GM21737 (cell line): ENCODE measurements at regions not wholly inside any gene's neighbourhood (a gene's known extent, or its start where the extent isn't known, plus 50 kb on each side); places are given as distances from the start of the nearest gene placed in this dataset.

Experiments used
- ATAC-seq: cut with Tn5 transposase; IDR thresholded peaks from one replicate; pipeline ENCODE4 v1.9.1; 2021; ENCODE audit warnings: mild to moderate bottlenecking, moderate library complexity; ENCODE audit not compliant: unreplicated experiment

GRCh38 chr4:67126570-67126969, 418.7 kb downstream of the CENPC start:
- no peak for ATAC-seq

GRCh38 chr4:67125636-67126514, 419.4 kb downstream of the CENPC start:
- ATAC-seq, result no peak

GRCh38 chr4:67124716-67125115, 420.6 kb downstream of the CENPC start:
- no peak for ATAC-seq

- ATAC-seq, result no peak
Observed at GRCh38 chr4:67122029-67122428, 423.3 kb downstream of the CENPC start.

DNA sequence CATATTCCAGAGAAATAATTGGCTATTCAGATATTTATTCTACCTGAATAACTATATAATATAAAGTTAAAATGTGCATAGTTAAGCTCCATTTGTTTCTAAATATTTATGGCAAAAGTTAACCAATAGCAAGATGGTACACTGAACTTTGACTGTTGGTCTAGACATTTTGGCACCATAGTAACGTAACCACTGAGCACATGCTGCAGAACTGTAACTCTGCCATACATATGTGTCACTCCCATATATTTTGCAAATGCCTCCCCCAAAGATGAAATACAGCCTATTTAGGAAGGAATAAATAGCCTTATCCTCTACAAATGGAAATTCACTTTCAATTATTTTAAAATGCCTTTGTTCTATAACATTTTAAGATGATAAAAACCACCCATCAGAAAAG, 424.9 kb downstream of the CENPC start:
- no peak for ATAC-seq

- no peak for ATAC-seq
Observed at GRCh38 chr4:67109276-67109675, 436.0 kb downstream of the CENPC start.

GRCh38 chr4:67106861-67107460, 438.3 kb downstream of the CENPC start:
- ATAC-seq, result no peak

- no peak for ATAC-seq
Observed at GRCh38 chr4:67104145-67104544, 441.2 kb downstream of the CENPC start.

DNA sequence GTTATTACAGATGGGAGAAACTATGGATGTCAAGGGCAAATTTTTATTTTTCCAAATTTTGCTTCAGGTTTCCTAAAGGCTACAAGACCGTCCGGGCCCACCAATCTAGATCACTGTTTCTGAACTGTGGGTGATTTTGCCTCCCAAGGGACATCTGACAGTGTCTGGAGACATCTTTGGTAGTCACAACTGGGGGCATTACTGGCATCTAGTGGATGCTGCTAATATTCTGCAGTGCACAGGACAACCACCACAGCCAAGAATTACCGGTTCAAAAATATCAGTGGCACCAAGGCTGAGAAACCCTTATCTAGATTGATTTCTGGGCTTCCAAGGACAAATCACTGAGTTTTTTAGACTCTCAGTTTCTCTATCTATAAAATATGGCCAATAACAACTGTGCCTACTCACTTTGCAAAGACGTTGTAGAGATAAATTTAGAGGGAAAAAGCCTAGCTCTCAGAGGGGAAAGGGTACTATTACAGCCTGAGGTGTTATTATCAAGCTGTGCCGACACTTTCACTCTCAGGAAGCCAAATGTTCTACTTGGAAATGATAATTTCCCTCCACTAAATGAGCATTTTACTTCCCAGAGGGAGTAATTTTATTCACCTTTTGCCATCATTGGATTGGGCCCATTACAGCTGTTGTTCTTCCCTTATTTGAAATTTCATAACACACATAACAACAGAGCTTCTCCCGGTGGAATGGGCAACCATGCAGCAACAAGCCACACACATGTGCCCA, 442.1 kb downstream of the CENPC start:
- no peak for ATAC-seq

DNA sequence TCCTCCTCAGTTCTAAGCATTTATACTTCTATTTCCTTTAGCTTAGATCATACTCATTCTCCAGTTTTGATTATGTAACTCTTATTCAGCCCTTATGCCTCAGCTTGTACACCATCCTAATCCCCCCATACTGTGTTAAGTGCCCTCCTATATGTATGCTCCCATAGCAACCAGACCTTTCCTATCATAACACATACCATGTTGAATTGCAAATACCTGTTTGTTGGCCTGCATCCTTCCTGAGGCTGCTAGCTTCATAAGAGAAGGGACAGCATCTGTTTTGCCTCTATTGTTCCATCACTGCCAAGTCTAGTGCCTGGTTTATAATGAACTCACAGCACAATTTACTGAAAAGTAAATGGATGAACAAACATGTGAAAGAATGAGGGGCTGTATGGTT, 443.7 kb downstream of the CENPC start:
- no peak for ATAC-seq

DNA sequence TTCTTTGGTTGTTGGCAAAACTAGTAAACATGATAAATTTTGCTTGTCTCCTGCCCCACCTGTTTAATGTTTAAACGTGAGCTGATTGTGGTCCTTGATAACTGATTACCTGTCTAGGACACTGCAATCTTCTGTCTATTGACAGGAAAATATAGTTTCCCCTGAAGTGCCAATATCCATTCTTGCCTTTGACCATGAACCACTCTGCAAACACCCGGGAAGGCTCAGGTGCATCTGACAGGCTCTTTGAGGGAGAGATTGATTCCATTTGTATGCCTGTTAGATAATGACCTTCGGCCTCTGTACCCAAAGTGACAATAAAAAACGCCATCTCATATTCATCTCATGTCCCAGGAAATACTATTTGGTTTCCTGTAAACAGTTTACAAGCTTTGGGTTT, 453.0 kb downstream of the CENPC start:
- no peak for ATAC-seq

GRCh38 chr4:67091673-67092072, 453.6 kb downstream of the CENPC start:
- ATAC-seq, result no peak

DNA sequence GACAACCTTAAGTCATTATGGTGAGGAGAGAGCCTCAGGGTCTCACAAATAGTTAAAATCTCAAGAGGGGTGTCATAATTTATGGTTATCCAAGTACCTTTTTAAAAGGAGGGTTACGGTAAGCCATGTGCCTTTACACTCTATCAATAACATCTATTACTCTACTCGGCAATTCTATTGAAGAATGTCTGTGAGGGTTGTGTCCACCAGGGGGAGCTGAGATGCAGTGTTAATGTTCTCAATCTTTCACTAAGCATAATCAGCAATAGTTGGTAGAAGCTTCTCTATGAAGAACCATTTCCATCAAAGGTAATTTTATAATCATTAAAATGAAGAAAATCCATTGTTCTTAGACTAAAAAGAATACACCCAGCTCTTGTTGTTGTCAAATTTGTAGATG, 457.4 kb downstream of the CENPC start:
- ATAC-seq, result peak; percentile 76

DNA sequence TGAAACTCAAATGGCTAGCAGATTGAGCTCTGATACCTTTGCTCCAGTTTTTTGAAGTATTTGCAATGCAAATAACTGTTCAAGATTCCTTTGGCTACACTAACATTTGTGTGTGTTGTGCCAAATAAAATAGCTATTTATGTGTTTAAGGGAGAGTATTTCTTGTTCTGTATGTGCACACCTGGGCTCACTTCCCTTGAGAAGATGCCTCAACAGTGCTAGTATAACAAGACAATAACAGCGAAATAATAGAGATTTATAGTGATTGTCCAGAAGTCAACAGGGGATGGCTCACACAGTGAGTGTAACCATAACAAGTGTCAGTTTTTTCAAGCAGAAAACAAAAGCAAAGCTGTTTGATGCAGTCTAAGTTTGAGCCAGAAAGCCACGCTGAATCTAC, 460.5 kb downstream of the CENPC start:
- no peak for ATAC-seq

- no peak for ATAC-seq
Observed at GRCh38 chr4:67083496-67083895, 461.8 kb downstream of the CENPC start.

DNA sequence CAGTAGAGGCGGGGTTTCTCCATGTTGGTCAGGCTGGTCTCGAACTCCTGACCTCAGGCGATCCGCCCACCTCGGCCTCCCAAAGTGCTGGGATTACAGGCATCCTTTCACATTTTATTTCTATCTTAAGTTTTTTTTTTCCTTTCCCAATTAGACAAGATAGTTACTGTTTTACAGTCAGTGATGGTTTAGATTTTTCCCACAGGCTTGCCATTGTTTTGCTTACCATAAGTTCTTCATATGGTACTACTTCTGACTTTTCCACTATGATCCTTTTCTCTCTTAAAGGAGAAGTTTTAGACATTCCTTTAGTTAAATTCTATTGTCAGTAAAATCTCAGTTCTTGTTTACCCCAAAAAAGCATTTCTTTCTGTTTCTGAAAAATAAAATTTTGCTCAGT, 462.6 kb downstream of the CENPC start:
- ATAC-seq, result no peak

DNA sequence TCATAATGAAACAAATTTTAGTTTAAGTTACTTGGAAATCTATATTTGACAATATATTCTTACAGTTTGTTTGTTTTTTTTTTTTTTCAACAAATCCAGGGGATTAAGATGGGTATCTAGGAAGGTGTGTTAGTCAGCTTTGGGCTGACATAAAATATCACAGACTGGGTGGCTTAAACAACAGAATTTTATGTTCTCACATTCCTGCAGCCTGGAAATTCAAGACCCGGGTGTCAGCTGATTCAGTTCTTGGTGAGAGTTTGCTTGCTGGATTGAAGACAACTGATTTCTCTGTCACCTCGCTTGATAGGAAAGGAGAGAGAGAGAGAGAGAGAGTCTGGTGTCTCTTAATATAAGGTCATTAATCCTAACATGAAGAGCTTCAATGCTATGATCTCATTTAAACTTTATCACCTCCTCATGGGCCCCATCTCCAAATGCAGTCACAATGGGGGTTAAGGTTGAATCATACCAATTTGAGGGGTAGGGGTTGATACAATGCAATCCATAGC, 465.2 kb downstream of the CENPC start:
- no peak for ATAC-seq

- ATAC-seq, result no peak
Observed at GRCh38 chr4:67071641-67072040, 473.7 kb downstream of the CENPC start.

DNA sequence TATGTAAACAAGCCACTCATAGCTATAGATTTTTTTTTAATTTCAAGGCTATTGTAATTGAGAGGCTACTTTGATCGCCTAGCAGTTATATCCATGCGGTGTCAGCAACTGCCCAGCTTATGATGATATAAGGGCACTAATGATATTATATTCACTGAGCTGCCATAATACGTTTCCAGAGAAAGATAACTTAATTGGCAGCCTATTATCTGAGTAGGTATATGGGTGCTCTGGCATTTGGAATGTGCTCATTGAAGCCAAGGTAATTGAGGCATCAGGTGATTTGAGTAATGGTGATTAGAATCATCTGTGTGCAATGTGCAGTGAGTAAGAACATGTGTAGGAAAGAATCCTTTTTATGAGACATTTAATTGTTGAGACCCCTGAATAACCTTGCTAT, 490.0 kb downstream of the CENPC start:
- ATAC-seq, result no peak

DNA sequence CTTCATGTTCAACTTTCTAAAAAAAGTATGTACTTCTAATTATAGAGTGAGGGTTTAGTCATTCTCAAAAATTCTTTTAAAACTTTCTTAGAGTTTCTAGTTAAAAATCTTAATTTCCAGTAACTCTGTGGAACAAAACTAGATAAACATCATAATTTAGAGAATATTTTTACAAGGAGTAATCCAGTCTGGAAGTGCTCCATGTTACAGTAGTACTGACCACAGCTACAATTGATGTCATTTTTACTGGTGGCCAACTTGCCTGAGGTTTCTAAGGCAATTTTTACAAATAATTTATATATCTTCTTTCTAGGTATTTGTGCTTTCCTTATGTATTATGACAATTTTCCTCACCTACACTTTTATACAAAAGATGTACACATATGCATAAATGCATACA, 490.4 kb downstream of the CENPC start:
- ATAC-seq, result no peak

DNA sequence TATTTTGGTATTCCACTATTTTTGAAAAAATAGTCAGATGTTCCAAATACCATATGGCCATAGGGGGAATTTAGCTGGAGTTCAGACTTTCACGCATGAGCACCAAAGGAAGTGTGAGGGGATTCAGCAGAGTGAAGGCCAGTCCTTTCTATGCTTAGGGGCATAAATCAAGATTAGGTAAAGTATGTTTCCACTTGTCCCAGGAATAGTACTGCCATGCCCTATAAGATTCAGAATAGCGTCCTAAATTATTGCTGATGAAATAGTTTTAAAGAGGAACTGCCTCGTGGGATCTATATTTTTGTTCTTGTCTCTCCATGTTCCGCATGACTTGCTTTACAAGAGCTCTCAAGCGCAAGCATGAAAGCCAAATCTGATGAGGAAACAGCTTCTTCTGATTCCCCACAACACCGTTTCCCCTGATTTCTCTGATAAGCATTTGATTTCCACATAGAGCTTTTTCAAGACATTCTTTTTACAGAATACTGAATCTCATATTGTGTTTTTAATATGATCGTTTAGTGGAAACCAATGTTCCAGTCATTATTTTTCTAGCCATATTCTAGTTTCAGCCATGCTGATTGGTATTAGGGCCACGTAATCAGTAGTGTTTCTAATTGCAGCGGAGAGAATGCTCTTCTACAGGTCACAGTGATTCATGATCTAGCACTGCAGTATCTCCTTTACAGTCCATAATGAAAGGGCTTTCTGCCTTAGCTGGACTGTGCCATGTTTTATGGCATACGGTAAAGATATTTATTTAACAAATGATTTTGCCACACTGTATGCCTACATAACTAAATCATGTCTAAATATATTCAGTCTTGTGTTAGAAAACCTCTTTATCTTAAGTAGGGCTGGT, 492.3 kb downstream of the CENPC start:
- ATAC-seq, result no peak
